ENCODE measurements at regions not wholly inside any gene's neighbourhood (a gene's known extent, or its start where the extent isn't known, plus 50 kb on each side); places are given as distances from the start of the nearest gene placed in this dataset.
A peak's percentile ranks its signal among the peaks of the same experiment; 100 is the strongest.

GRCh38 chr2:100632759-100633158 is 70.0 kb downstream of the PDCL3 start:
- no peak overlapping the region for H3K27ac Mint-ChIP-seq (ENCODE audit: unreplicated experiment)
- no peaks in the 10 kb centered on the region for H3K36me3 Mint-ChIP-seq (ENCODE audit: unreplicated experiment)
- H3K27me3 Mint-ChIP-seq (ENCODE audit: unreplicated experiment): peaks cover 47% of the 10 kb centered on the region
- TF ChIP-seq CTCF (IDR thresholded peaks at IDR 0.05): no peak
- peak; percentile 10 for DNase-seq (ENCODE audit: extremely low spot score, unreplicated experiment)
- no peaks in the 10 kb centered on the region for H3K9me3 Mint-ChIP-seq (ENCODE audit: unreplicated experiment)
- H3K4me3 Mint-ChIP-seq (ENCODE audit: unreplicated experiment): no peak overlapping the region
- H3K4me1 Mint-ChIP-seq (ENCODE audit: unreplicated experiment): peaks cover 3% of the 10 kb centered on the region

- Mint-ChIP-seq H3K27ac (ENCODE audit: unreplicated experiment) (no peak overlapping the region), H3K4me1 (ENCODE audit: unreplicated experiment) (no peaks in the 10 kb centered on the region), H3K4me3 (ENCODE audit: unreplicated experiment) (no peak overlapping the region)
Observed at GRCh38 chr2:100639588-100640390, 77.0 kb downstream of the PDCL3 start.

GRCh38 chr2:100640431-100641124 is 77.8 kb downstream of the PDCL3 start:
- Mint-ChIP-seq H3K27ac (ENCODE audit: unreplicated experiment) (no peak overlapping the region), H3K4me3 (ENCODE audit: unreplicated experiment) (no peak overlapping the region)

More at GRCh38 chr2:100639588-100640390, 77.0 kb downstream of the PDCL3 start:
- TF ChIP-seq CTCF (IDR thresholded peaks at IDR 0.05): no peak
- no peaks in the 10 kb centered on the region for H3K36me3 Mint-ChIP-seq (ENCODE audit: unreplicated experiment)
- H3K9me3 Mint-ChIP-seq (ENCODE audit: unreplicated experiment): no peaks in the 10 kb centered on the region
- peaks cover 69% of the 10 kb centered on the region for H3K27me3 Mint-ChIP-seq (ENCODE audit: unreplicated experiment)
- DNase-seq (ENCODE audit: extremely low spot score, unreplicated experiment): peak; percentile 72

GRCh38 chr2:100641125-100641435 is 78.3 kb downstream of the PDCL3 start:
- no peaks in the 10 kb centered on the region for H3K9me3 Mint-ChIP-seq (ENCODE audit: unreplicated experiment)
- peak; percentile 38 for DNase-seq (ENCODE audit: extremely low spot score, unreplicated experiment)
- H3K27ac Mint-ChIP-seq (ENCODE audit: unreplicated experiment): no peak overlapping the region
- peaks cover 5% of the 10 kb centered on the region for H3K4me1 Mint-ChIP-seq (ENCODE audit: unreplicated experiment)
- TF ChIP-seq CTCF (IDR thresholded peaks at IDR 0.05): no peak
- no peaks in the 10 kb centered on the region for H3K36me3 Mint-ChIP-seq (ENCODE audit: unreplicated experiment)
- peaks cover 60% of the 10 kb centered on the region for H3K27me3 Mint-ChIP-seq (ENCODE audit: unreplicated experiment)
- H3K4me3 Mint-ChIP-seq (ENCODE audit: unreplicated experiment): no peak overlapping the region

More at GRCh38 chr2:100640431-100641124, 77.8 kb downstream of the PDCL3 start:
- Mint-ChIP-seq H3K4me1 (ENCODE audit: unreplicated experiment) (no peaks in the 10 kb centered on the region), H3K27me3 (ENCODE audit: unreplicated experiment) (peaks cover 63% of the 10 kb centered on the region), H3K36me3 (ENCODE audit: unreplicated experiment) (no peaks in the 10 kb centered on the region), H3K9me3 (ENCODE audit: unreplicated experiment) (no peaks in the 10 kb centered on the region)
- TF ChIP-seq CTCF (IDR thresholded peaks at IDR 0.05): no peak
- peak; percentile 66 for DNase-seq (ENCODE audit: extremely low spot score, unreplicated experiment)

GRCh38 chr2:100642425-100642824 is 79.6 kb downstream of the PDCL3 start:
- Mint-ChIP-seq H3K4me1 (ENCODE audit: unreplicated experiment) (peaks cover 5% of the 10 kb centered on the region), H3K27me3 (ENCODE audit: unreplicated experiment) (peaks cover 49% of the 10 kb centered on the region), H3K4me3 (ENCODE audit: unreplicated experiment) (no peak overlapping the region), H3K27ac (ENCODE audit: unreplicated experiment) (no peak overlapping the region), H3K36me3 (ENCODE audit: unreplicated experiment) (no peaks in the 10 kb centered on the region), H3K9me3 (ENCODE audit: unreplicated experiment) (no peaks in the 10 kb centered on the region)
- peak; percentile 62 for DNase-seq (ENCODE audit: extremely low spot score, unreplicated experiment)
- no peak for TF ChIP-seq CTCF (IDR thresholded peaks at IDR 0.05)

Measured in osteocyte (in vitro differentiated cells).